B cell (primary cell): ENCODE measurements at regions not wholly inside any gene's neighbourhood (a gene's known extent, or its start where the extent isn't known, plus 50 kb on each side); places are given as distances from the start of the nearest gene placed in this dataset.

ENCODE experiments used
- ATAC-seq: fragments of 200-7000 bp; cut with Tn5 transposase; one replicate; pipeline ENCODE4 v1.10.0; 2021; ENCODE audit warnings: low read depth, mild to moderate bottlenecking, moderate number of reproducible peaks, moderate library complexity
- CTCF ChIA-PET: fragments of 350-600 bp; sonication (Branson Sonifier 250); formaldehyde crosslinking; loops from one replicate; lab custom pipeline; 2021; ENCODE audit warnings: antibody characterized with exemption, inconsistent platforms; lab: Charles Lee
- POLR2A ChIA-PET: fragments of 350-600 bp; sonication (Branson Sonifier 250); formaldehyde crosslinking; loops from one replicate; lab custom pipeline; 2021; ENCODE audit warnings: antibody characterized with exemption; lab: Charles Lee
- DNase-seq: peaks from one replicate; pipeline ENCODE4 v3.0.0; 2013
- H2AFZ ChIP-seq: 2 replicates; pipeline ENCODE4 v1.6.1; 2012; ENCODE audit warnings: mild to moderate bottlenecking, low read depth, low read length; ENCODE audit not compliant: insufficient read depth, poor library complexity, severe bottlenecking
- H3K27ac ChIP-seq, 2 donors: 1 replicate in 1 of 2; 2 replicates in 1 of 2; pipeline ENCODE4 v1.5.1; 2012 to 2013; ENCODE audit warnings: low read length in 2 of 2, mild to moderate bottlenecking in 2 of 2, moderate library complexity in 1 of 2
- H3K27me3 ChIP-seq, 4 experiments: fragments of 200-600 bp in 1 of 4; sonication (generic) in 1 of 4; replicated peaks in 1 of 4; 1 replicate in 2 of 4; 2 replicates in 2 of 4; pipeline versions ENCODE4 v1.6.1 to v1.7.0; 2013 to 2016; ENCODE audit warnings: low read length in 3 of 4, mild to moderate bottlenecking in 2 of 4, mixed read lengths in 1 of 4, moderate library complexity in 1 of 4; ENCODE audit not compliant: insufficient read depth in 4 of 4, control insufficient read depth in 3 of 4; ENCODE audit errors: control extremely low read depth in 1 of 4
- H3K36me3 ChIP-seq, 2 experiments: replicated peaks in 1 of 2; 1 replicate in 1 of 2; 2 replicates in 1 of 2; pipeline versions ENCODE4 v1.6.1 to v1.7.1; 2013; ENCODE audit warnings: low read length in 1 of 2; ENCODE audit not compliant: insufficient read depth in 2 of 2, control insufficient read depth in 1 of 2; ENCODE audit errors: control extremely low read depth in 1 of 2, extremely low read depth in 1 of 2
- H3K4me1 ChIP-seq, 2 donors: fragments of 200-600 bp in 1 of 2; sonication (generic) in 1 of 2; 1 replicate in 1 of 2; 2 replicates in 1 of 2; pipeline versions ENCODE4 v1.5.1 to v1.6.1; 2013 to 2017; ENCODE audit warnings: low read length in 2 of 2; ENCODE audit not compliant: control insufficient read depth in 2 of 2, insufficient read depth in 2 of 2
- H3K4me2 ChIP-seq: replicated peaks from 2 replicates; pipeline ENCODE3; 2012; ENCODE audit warnings: mild to moderate bottlenecking, low read depth, low read length; ENCODE audit not compliant: poor library complexity, severe bottlenecking
- H3K4me3 ChIP-seq, 5 experiments: fragments of 200-600 bp in 1 of 5; sonication (generic) in 1 of 5; 1 replicate in 3 of 5; 2 replicates in 2 of 5; pipeline versions ENCODE4 v1.5.1 to v1.7.0; 2011 to 2016; ENCODE audit warnings: low read length in 4 of 5, mild to moderate bottlenecking in 4 of 5, low read depth in 2 of 5, control low read depth in 1 of 5, moderate library complexity in 1 of 5; ENCODE audit not compliant: insufficient read depth in 1 of 5; ENCODE audit errors: control extremely low read depth in 1 of 5, extremely low read depth in 1 of 5
- H3K79me2 ChIP-seq: fragments of 200-600 bp; sonication (generic); one replicate; pipeline ENCODE4 v1.6.0; 2016; ENCODE audit warnings: low read length; ENCODE audit not compliant: control insufficient read depth, insufficient read depth
- H3K9ac ChIP-seq: fragments of 200-600 bp; sonication (generic); 2 replicates; pipeline ENCODE4 v1.6.1; 2017; ENCODE audit warnings: mild to moderate bottlenecking, low read length, moderate library complexity
- H3K9me3 ChIP-seq, 3 donors: one replicate each; pipeline versions ENCODE4 v1.6.1 to v1.7.1; 2013; ENCODE audit warnings: low read length in 2 of 3; ENCODE audit not compliant: control insufficient read depth in 2 of 3, insufficient read depth in 1 of 3; ENCODE audit errors: control extremely low read depth in 1 of 3
- H4K20me1 ChIP-seq: 2 replicates; pipeline ENCODE4 v1.6.0; 2012; ENCODE audit warnings: mild to moderate bottlenecking, low read length; ENCODE audit not compliant: insufficient read depth, control insufficient read depth, poor library complexity, severe bottlenecking
- H3K27ac Mint-ChIP-seq: one replicate; pipeline ENCODE4 v1.8.0; 2021; ENCODE audit warnings: mixed read lengths
- H3K27me3 Mint-ChIP-seq: one replicate; pipeline ENCODE4 v1.8.0; 2021; ENCODE audit warnings: mixed read lengths
- H3K4me1 Mint-ChIP-seq: one replicate; pipeline ENCODE4 v1.8.0; 2021; ENCODE audit warnings: mixed read lengths
- H3K4me3 Mint-ChIP-seq: one replicate; pipeline ENCODE4 v1.8.0; 2021; ENCODE audit warnings: mixed read lengths
- H3K9me3 Mint-ChIP-seq: one replicate; pipeline ENCODE4 v1.8.0; 2022; ENCODE audit warnings: mixed read lengths; ENCODE audit not compliant: insufficient read depth
- CTCF ChIP-seq: fragments of 200-600 bp; IDR thresholded peaks from one replicate; pipeline ENCODE4 v1.8.0; 2022; ENCODE audit warnings: antibody characterized with exemption, mild to moderate bottlenecking
- EZH2 ChIP-seq: IDR thresholded peaks from 2 replicates; pipeline ENCODE4 v1.6.1; 2012; ENCODE audit warnings: borderline replicate concordance, low read depth, mild to moderate bottlenecking, moderate library complexity, low read length; ENCODE audit not compliant: insufficient read depth, poor library complexity, severe bottlenecking
- WGBS: methylation state at CpG from one replicate; pipeline ENCODE4 v1.1.5; 2013; ENCODE audit warnings: missing lambda C conversion rate; ENCODE audit not compliant: insufficient coverage; 5-methylcytosine and 5-hydroxymethylcytosine counted together
- intact Hi-C: fragments of 100-400 bp; cut with micrococcal nuclease; formaldehyde crosslinking; loops from one replicate; pipeline ENCODE4 v1.10.0; 2022

GRCh38 chr10:128605180-128605579 lies 479.0 kb upstream of the MKI67 start:
- H3K36me3 ChIP-seq = no peaks in the 10 kb centered on the region
- no peak overlapping the region for H3K27ac ChIP-seq
- WGBS = no CpG with 5 or more reads among the region's 1 CpG

GRCh38 chr10:128606055-128606454 lies 479.8 kb upstream of the MKI67 start:
- no peak for ATAC-seq

More at GRCh38 chr10:128605180-128605579, 479.0 kb upstream of the MKI67 start:
- Mint-ChIP-seq H3K27ac (no peak overlapping the region), H3K27me3 (no peaks in the 10 kb centered on the region), H3K9me3 (no peaks in the 10 kb centered on the region), H3K4me3 (no peak overlapping the region), H3K4me1 (no peaks in the 10 kb centered on the region)
- Histone ChIP-seq H3K9me3 (peaks cover 0 to 12% (median 0%) of the 10 kb centered on the region in 3 donors), H3K27me3 (no peaks in the 10 kb centered on the region), H3K4me3 (no peak overlapping the region), H3K4me2 (no peak overlapping the region), H2AFZ (no peak overlapping the region), H4K20me1 (no peaks in the 10 kb centered on the region), H3K9ac (no peak overlapping the region), H3K4me1 (no peaks in the 10 kb centered on the region), H3K79me2 (no peaks in the 10 kb centered on the region)
- no peak for DNase-seq
- CTCF ChIA-PET = no interaction called here
- no peak for ATAC-seq
- intact Hi-C loops = no loop called here
- TF ChIP-seq EZH2 = no peak
- no peak for TF ChIP-seq CTCF
- POLR2A ChIA-PET = no interaction called here

More at GRCh38 chr10:128606055-128606454, 479.8 kb upstream of the MKI67 start:
- Histone ChIP-seq H3K79me2 (no peaks in the 10 kb centered on the region), H3K4me2 (no peak overlapping the region), H4K20me1 (no peaks in the 10 kb centered on the region), H3K27me3 (no peaks in the 10 kb centered on the region), H3K9me3 (peaks cover 0 to 12% (median 0%) of the 10 kb centered on the region in 3 donors), H3K9ac (no peak overlapping the region), H3K4me3 (no peak overlapping the region), H2AFZ (no peak overlapping the region), H3K27ac (no peak overlapping the region), H3K36me3 (no peaks in the 10 kb centered on the region), H3K4me1 (no peaks in the 10 kb centered on the region)
- Mint-ChIP-seq H3K4me3 (no peak overlapping the region), H3K27ac (no peak overlapping the region), H3K9me3 (no peaks in the 10 kb centered on the region), H3K27me3 (no peaks in the 10 kb centered on the region), H3K4me1 (no peaks in the 10 kb centered on the region)
- WGBS = no CpG with 5 or more reads among the region's 4 CpGs
- ChIA-PET CTCF (no interaction called here), POLR2A (no interaction called here)
- TF ChIP-seq CTCF = no peak
- no peak for TF ChIP-seq EZH2
- no peak for DNase-seq
- intact Hi-C loops = no loop called here
